ENCODE measurements at regions not wholly inside any gene's neighbourhood (a gene's known extent, or its start where the extent isn't known, plus 50 kb on each side); places are given as distances from the start of the nearest gene placed in this dataset.

GRCh38 chr15:62945063-62945462 lies 97.5 kb upstream of the TPM1 start:
- TF ChIP-seq POLR2A (IDR thresholded peaks at IDR 0.05) (no peak), CTCF (IDR thresholded peaks at IDR 0.05 in 8 of 11, conservative IDR thresholded peaks at IDR 0.05 in 3 of 11) (no peak)
